Liver (tissue), 8 donors: ENCODE measurements at regions not wholly inside any gene's neighbourhood (a gene's known extent, or its start where the extent isn't known, plus 50 kb on each side); places are given as distances from the start of the nearest gene placed in this dataset.

Source experiments
- DNase-seq: peaks from one replicate; pipeline ENCODE4 v3.0.0-alpha.2; 2017; ENCODE audit warnings: low spot score
- H3K27ac ChIP-seq, 2 donors: one replicate each; pipeline ENCODE4 v1.7.0; 2013; ENCODE audit warnings: inconsistent platforms in 2 of 2, low read length in 2 of 2, control low read depth in 1 of 2, low read depth in 1 of 2, mild to moderate bottlenecking in 1 of 2
- H3K27me3 ChIP-seq, 4 donors: one replicate each; pipeline versions ENCODE4 v1.6.1 to v1.7.0; 2013; ENCODE audit warnings: low read length in 3 of 4, inconsistent platforms in 1 of 4, mild to moderate bottlenecking in 1 of 4, moderate library complexity in 1 of 4; ENCODE audit not compliant: control insufficient read depth in 4 of 4, insufficient read depth in 4 of 4
- H3K36me3 ChIP-seq, 4 donors: one replicate each; pipeline versions ENCODE4 v1.6.1 to v1.7.0; 2013; ENCODE audit warnings: low read length in 3 of 4, mild to moderate bottlenecking in 3 of 4, low read depth in 1 of 4, moderate library complexity in 1 of 4; ENCODE audit not compliant: control insufficient read depth in 4 of 4, insufficient read depth in 3 of 4
- H3K4me1 ChIP-seq, 4 donors: one replicate each; pipeline versions ENCODE4 v1.6.1 to v1.7.0; 2013; ENCODE audit warnings: low read length in 3 of 4, mild to moderate bottlenecking in 3 of 4, moderate library complexity in 1 of 4; ENCODE audit not compliant: control insufficient read depth in 4 of 4, insufficient read depth in 4 of 4
- H3K4me3 ChIP-seq, 3 donors: one replicate each; pipeline versions ENCODE4 v1.6.1 to v1.7.0; 2013; ENCODE audit warnings: low read length in 3 of 3, control low read depth in 1 of 3, low read depth in 1 of 3, mild to moderate bottlenecking in 1 of 3
- H3K9ac ChIP-seq, 2 donors: one replicate each; pipeline ENCODE4 v1.7.0; 2013; ENCODE audit warnings: low read length in 2 of 2, mild to moderate bottlenecking in 2 of 2, moderate library complexity in 2 of 2, control low read depth in 1 of 2, low read depth in 1 of 2
- H3K9me3 ChIP-seq, 4 donors: one replicate each; pipeline versions ENCODE4 v1.6.1 to v1.7.0; 2013; ENCODE audit warnings: low read length in 3 of 4; ENCODE audit not compliant: control insufficient read depth in 4 of 4
- CTCF ChIP-seq: fragments of 150-350 bp; IDR thresholded peaks from 2 replicates; pipeline ENCODE4 v1.5.1; 2017; ENCODE audit warnings: improper control_type of control experiment, low read depth, low read length; ENCODE audit not compliant: missing input control
- EGR1 ChIP-seq, 2 donors: IDR thresholded peaks; 2 replicates each; pipeline ENCODE4 v1.6.1; 2016 to 2018; ENCODE audit warnings: antibody characterized with exemption in 2 of 2, low read depth in 2 of 2
- FOXA2 ChIP-seq: IDR thresholded peaks from 2 replicates; pipeline ENCODE4 v1.6.1; 2016; ENCODE audit warnings: antibody characterized with exemption
- GABPA ChIP-seq, 2 donors: IDR thresholded peaks in 1 of 2; conservative IDR thresholded peaks in 1 of 2; 2 replicates each; pipeline ENCODE4 v1.6.1; 2016; ENCODE audit warnings: antibody characterized with exemption in 2 of 2, mild to moderate bottlenecking in 1 of 2, moderate library complexity in 1 of 2
- HNF4A ChIP-seq, 2 donors: conservative IDR thresholded peaks; 2 replicates each; pipeline ENCODE4 v1.6.1; 2016; ENCODE audit warnings: antibody characterized with exemption in 2 of 2, mild to moderate bottlenecking in 2 of 2
- HNF4G ChIP-seq: IDR thresholded peaks from 2 replicates; pipeline ENCODE4 v1.6.1; 2016; ENCODE audit warnings: antibody characterized with exemption
- JUND ChIP-seq, 2 donors: IDR thresholded peaks; 2 replicates each; pipeline ENCODE4 v1.6.1; 2016; ENCODE audit warnings: antibody characterized with exemption in 2 of 2
- MAX ChIP-seq: IDR thresholded peaks from 2 replicates; pipeline ENCODE4 v1.6.1; 2016; ENCODE audit warnings: antibody characterized with exemption
- NR2F2 ChIP-seq: IDR thresholded peaks from 2 replicates; pipeline ENCODE4 v1.6.1; 2016; ENCODE audit warnings: antibody characterized with exemption
- RAD21 ChIP-seq, 2 donors: IDR thresholded peaks; 2 replicates each; pipeline ENCODE4 v1.6.1; 2016; ENCODE audit warnings: antibody characterized with exemption in 2 of 2, mild to moderate bottlenecking in 2 of 2
- RXRA ChIP-seq, 2 donors: IDR thresholded peaks; 2 replicates each; pipeline ENCODE4 v1.6.1; 2017 to 2018; ENCODE audit warnings: antibody characterized with exemption in 2 of 2, mild to moderate bottlenecking in 1 of 2
- TAF1 ChIP-seq: conservative IDR thresholded peaks from 2 replicates; pipeline ENCODE4 v1.6.1; 2016; ENCODE audit warnings: antibody characterized with exemption, mild to moderate bottlenecking
- YY1 ChIP-seq: IDR thresholded peaks from 2 replicates; pipeline ENCODE4 v1.6.1; 2016; ENCODE audit warnings: antibody characterized with exemption, mild to moderate bottlenecking
- ZBTB33 ChIP-seq: IDR thresholded peaks from 2 replicates; pipeline ENCODE4 v1.6.1; 2016; ENCODE audit warnings: antibody characterized with exemption
- WGBS: extraction: QIAGEN DNeasy Blood & Tissue Kit; methylation state at CpG from one replicate; pipeline ENCODE4 v1.1.7; 2013; 5-methylcytosine and 5-hydroxymethylcytosine counted together
- TF ChIP-seq, protein P1 (sequence below): IDR thresholded peaks from 2 replicates; pipeline ENCODE4 v1.6.1; 2016; ENCODE audit warnings: antibody characterized with exemption, mild to moderate bottlenecking
- TF ChIP-seq, protein P2 (sequence below): IDR thresholded peaks from 2 replicates; pipeline ENCODE4 v1.6.1; 2016; ENCODE audit warnings: antibody characterized with exemption
- donor health status: healthy.
- donor health status: healthy.
- donor health status: healthy.
- donor health status: healthy.
- donor health status: healthy.

GRCh38 chr15:53224371-53224770 lies 434.2 kb upstream of the ONECUT1 start:
- Histone ChIP-seq H3K36me3 (no peaks in the 10 kb centered on the region), H3K27me3 (no peaks in the 10 kb centered on the region), H3K4me1 (no peaks in the 10 kb centered on the region), H3K4me3 (no peak overlapping the region), H3K9ac (no peak overlapping the region), H3K27ac (no peak overlapping the region), H3K9me3 (no peaks in the 10 kb centered on the region)
- no peak for TF ChIP-seq NR2F2
- no peak for TF ChIP-seq HNF4A (conservative IDR thresholded peaks at IDR 0.05)
- TF ChIP-seq RAD21 (IDR thresholded peaks at IDR 0.05) = no peak
- TF ChIP-seq EGR1 (IDR thresholded peaks at IDR 0.05; ENCODE audit: low read depth in 2 of 2) = no peak
- no peak for TF ChIP-seq CTCF
- TF ChIP-seq, protein P1, sequence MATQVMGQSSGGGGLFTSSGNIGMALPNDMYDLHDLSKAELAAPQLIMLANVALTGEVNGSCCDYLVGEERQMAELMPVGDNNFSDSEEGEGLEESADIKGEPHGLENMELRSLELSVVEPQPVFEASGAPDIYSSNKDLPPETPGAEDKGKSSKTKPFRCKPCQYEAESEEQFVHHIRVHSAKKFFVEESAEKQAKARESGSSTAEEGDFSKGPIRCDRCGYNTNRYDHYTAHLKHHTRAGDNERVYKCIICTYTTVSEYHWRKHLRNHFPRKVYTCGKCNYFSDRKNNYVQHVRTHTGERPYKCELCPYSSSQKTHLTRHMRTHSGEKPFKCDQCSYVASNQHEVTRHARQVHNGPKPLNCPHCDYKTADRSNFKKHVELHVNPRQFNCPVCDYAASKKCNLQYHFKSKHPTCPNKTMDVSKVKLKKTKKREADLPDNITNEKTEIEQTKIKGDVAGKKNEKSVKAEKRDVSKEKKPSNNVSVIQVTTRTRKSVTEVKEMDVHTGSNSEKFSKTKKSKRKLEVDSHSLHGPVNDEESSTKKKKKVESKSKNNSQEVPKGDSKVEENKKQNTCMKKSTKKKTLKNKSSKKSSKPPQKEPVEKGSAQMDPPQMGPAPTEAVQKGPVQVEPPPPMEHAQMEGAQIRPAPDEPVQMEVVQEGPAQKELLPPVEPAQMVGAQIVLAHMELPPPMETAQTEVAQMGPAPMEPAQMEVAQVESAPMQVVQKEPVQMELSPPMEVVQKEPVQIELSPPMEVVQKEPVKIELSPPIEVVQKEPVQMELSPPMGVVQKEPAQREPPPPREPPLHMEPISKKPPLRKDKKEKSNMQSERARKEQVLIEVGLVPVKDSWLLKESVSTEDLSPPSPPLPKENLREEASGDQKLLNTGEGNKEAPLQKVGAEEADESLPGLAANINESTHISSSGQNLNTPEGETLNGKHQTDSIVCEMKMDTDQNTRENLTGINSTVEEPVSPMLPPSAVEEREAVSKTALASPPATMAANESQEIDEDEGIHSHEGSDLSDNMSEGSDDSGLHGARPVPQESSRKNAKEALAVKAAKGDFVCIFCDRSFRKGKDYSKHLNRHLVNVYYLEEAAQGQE = no peak
- TF ChIP-seq ZBTB33 = no peak
- TF ChIP-seq HNF4G = no peak
- no peak for TF ChIP-seq GABPA (IDR thresholded peaks at IDR 0.05 in 1 of 2, conservative IDR thresholded peaks at IDR 0.05 in 1 of 2)
- TF ChIP-seq YY1 = no peak
- no peak for TF ChIP-seq TAF1
- TF ChIP-seq MAX = no peak
- TF ChIP-seq FOXA2 = no peak
- TF ChIP-seq RXRA (IDR thresholded peaks at IDR 0.05) = no peak
- TF ChIP-seq JUND (IDR thresholded peaks at IDR 0.05) = no peak
- DNase-seq = no peak

DNA sequence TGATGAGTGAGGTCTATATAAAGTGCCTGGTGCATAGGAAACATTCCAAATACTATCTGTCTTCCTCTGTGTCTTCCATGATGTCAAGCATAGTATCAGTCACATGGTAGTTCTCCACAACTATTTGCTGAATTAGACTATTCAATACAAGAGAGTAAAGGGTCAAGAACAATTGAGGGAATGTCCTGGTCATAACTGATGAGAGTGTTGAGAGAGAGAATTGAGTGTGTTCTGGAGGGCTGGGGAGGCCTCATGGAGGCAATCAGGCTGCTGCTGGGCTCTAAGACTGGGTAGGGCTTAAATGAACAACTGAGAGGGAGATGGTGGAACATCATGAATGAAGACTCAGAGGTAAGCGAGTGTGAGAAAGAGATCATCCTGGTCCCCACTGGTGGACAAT lies 433.7 kb upstream of the ONECUT1 start:
- no peaks in the 10 kb centered on the region for H3K27me3 ChIP-seq
- H3K9me3 ChIP-seq = no peaks in the 10 kb centered on the region
- no peak overlapping the region for H3K9ac ChIP-seq
- no peak for DNase-seq
- WGBS = 94% methylated on average over 1 of the region's 1 CpG
- H3K27ac ChIP-seq = no peak overlapping the region
- no peak overlapping the region for H3K4me3 ChIP-seq
- H3K4me1 ChIP-seq = peaks cover 0 to 3% (median 0%) of the 10 kb centered on the region in 4 donors
- H3K36me3 ChIP-seq = no peaks in the 10 kb centered on the region
- no peak for TF ChIP-seq TAF1
- no peak for TF ChIP-seq FOXA2
- TF ChIP-seq, protein P2, sequence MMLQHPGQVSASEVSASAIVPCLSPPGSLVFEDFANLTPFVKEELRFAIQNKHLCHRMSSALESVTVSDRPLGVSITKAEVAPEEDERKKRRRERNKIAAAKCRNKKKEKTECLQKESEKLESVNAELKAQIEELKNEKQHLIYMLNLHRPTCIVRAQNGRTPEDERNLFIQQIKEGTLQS = no peak
- TF ChIP-seq CTCF = no peak
- TF ChIP-seq MAX = no peak
- no peak for TF ChIP-seq RXRA (IDR thresholded peaks at IDR 0.05)
- no peak for TF ChIP-seq HNF4G
- TF ChIP-seq EGR1 (IDR thresholded peaks at IDR 0.05; ENCODE audit: low read depth in 2 of 2) = no peak
